ENCODE measurements at regions not wholly inside any gene's neighbourhood (a gene's known extent, or its start where the extent isn't known, plus 50 kb on each side); places are given as distances from the start of the nearest gene placed in this dataset.

DNA sequence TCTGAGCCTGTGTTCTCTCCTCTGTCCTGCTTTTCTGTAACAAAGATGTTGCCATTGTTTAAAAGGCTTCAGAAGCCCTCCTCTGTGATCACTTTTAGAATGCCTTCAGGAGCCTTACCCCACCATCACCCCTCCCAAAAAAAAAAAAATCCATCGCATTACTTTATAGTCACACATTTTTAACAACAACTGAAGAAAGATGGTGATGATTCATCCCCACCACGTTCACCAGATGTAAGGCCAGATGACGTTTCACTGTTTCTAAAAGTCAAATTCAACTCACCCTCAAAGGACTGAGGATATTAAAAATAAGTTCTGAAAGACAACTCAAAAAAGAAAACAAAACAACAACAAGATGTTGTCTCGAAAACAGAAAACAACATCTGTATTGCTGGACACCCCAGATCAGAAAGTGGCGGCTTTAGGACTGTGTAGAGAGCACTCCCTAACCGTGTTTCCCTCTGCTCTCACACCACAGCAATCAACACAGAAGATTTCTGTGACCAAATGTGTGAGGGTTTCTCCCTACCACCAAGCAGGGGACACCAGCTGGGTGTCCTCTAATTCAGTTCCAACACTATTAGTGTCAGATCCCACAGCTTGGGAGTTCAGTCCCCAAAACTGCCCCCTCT lies 61.9 kb upstream of the CREB1 start:
- Histone ChIP-seq H2AFZ (ENCODE audit: low read depth, low read length) (no peak overlapping the region), H3K4me3 (ENCODE audit: low read length) (no peak overlapping the region), H3K27me3 (ENCODE audit: insufficient read depth, low read length) (no peaks in the 10 kb centered on the region), H3K9me3 (ENCODE audit: low read length) (no peaks in the 10 kb centered on the region), H3K36me3 (ENCODE audit: insufficient read depth, low read length) (no peaks in the 10 kb centered on the region), H3K4me1 (ENCODE audit: insufficient read depth, low read length) (peaks cover 14% of the 10 kb centered on the region)

DNA sequence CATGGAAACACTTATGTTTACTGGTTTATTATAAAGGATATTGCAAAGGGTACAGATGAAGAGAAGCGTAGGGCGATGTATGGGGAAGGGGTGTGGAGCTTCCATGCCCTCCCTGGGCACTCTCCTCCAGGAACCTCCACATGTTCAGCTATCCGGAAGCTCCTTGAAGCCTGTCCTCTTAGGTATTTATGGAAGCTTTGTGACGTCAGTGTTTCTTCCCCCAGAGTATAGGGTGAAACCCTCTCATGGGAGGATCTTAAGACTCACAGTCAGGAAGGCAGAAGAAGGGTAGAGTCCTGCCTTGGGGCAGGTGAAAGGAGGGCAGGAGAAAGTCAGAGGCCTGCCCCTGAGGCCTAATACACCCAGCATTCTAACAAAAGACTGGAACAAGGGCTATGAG lies 61.3 kb upstream of the CREB1 start:
- Histone ChIP-seq H3K4me3 (ENCODE audit: low read length) (no peak overlapping the region), H3K9me3 (ENCODE audit: low read length) (no peaks in the 10 kb centered on the region), H3K36me3 (ENCODE audit: insufficient read depth, low read length) (no peaks in the 10 kb centered on the region), H3K27me3 (ENCODE audit: insufficient read depth, low read length) (no peaks in the 10 kb centered on the region), H3K4me1 (ENCODE audit: insufficient read depth, low read length) (peaks cover 19% of the 10 kb centered on the region), H2AFZ (ENCODE audit: low read depth, low read length) (no peak overlapping the region)

DNA sequence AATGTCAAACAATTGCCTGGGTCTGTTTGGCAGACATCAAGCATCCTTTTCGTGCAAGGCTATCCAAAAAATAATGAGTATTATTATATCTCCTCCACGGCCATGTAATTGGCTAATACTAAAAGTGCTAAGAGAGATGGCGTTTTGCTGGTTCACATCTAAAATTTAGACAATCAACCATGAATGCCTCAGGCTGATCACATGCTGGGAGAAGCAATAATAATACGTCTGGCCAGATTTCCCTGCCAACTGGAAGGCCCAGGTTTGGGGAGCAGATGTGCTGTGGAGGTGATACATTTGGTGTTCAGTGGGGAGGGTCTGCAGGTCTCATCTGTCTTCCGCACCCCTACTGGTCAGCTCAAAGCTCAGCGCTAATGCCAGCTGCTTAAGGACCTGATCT lies 60.3 kb upstream of the CREB1 start:
- peaks cover 23% of the 10 kb centered on the region for H3K4me1 ChIP-seq (ENCODE audit: insufficient read depth, low read length)
- H3K4me3 ChIP-seq (ENCODE audit: low read length) = no peak overlapping the region
- no peaks in the 10 kb centered on the region for H3K9me3 ChIP-seq (ENCODE audit: low read length)
- no peaks in the 10 kb centered on the region for H3K36me3 ChIP-seq (ENCODE audit: insufficient read depth, low read length)
- no peaks in the 10 kb centered on the region for H3K27me3 ChIP-seq (ENCODE audit: insufficient read depth, low read length)
- H2AFZ ChIP-seq (ENCODE audit: low read depth, low read length) = no peak overlapping the region

DNA sequence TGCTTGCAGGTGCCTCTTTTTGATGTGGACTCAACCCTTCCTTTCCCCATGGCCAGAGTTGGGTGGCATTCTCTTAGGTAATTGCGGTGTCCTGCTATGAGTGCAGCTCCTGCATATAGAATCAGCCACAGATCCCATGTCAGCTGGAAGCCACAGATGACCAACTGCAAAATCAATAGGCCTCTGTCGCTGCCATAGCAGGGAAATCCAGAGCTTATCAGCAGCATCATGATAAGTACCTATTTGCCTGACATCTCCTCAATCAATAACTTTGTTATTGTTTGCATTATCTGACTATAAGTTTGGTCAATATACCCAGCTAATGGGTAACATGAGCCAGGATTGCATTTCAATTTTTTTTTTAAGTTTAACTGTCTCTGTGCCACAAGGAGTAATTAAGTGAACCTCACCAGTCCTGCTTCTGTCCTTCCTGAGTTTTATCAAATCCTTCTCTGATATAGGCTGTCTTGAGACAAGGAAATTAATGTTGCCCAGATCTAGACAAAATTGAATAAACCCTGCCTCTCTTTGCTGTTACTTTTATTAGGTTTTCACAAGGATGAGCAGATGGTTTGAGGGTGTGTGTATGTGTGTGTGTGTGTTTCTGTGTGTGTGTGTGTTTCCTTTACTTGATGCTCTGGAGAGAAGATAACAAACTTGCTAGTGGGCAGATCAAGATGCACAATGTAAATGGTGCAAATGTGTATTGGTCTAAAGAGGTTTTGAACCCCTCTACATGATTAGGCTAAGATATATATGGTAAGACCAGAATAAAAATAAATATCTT lies 59.6 kb upstream of the CREB1 start:
- H3K4me3 ChIP-seq (ENCODE audit: low read length) = no peak overlapping the region
- H3K27me3 ChIP-seq (ENCODE audit: insufficient read depth, low read length) = no peaks in the 10 kb centered on the region
- no peaks in the 10 kb centered on the region for H3K36me3 ChIP-seq (ENCODE audit: insufficient read depth, low read length)
- no peaks in the 10 kb centered on the region for H3K9me3 ChIP-seq (ENCODE audit: low read length)
- peaks cover 23% of the 10 kb centered on the region for H3K4me1 ChIP-seq (ENCODE audit: insufficient read depth, low read length)
- H2AFZ ChIP-seq (ENCODE audit: low read depth, low read length) = no peak overlapping the region

DNA sequence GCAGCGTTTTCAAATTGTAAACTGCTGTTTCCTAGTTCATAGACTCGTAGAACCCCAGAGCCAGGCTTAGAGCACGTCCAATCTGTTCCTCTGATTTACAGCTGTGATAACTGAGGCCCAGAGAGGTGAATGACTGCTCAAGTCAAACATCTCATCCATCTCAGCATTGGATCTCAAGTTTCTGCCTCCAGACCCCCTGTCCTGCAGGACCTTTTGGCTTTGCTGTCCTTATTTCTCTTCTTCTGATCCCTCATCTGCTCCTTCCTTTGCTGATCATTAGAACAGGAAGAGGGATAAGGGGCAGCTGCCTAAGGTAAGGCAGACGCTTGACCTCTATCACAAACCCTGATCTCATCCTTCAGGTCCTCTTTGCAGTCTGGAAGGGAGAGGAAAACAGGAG lies 58.5 kb upstream of the CREB1 start:
- Histone ChIP-seq H3K4me1 (ENCODE audit: insufficient read depth, low read length) (peaks cover 23% of the 10 kb centered on the region), H3K9me3 (ENCODE audit: low read length) (no peaks in the 10 kb centered on the region), H3K27me3 (ENCODE audit: insufficient read depth, low read length) (no peaks in the 10 kb centered on the region), H3K36me3 (ENCODE audit: insufficient read depth, low read length) (no peaks in the 10 kb centered on the region), H3K4me3 (ENCODE audit: low read length) (no peak overlapping the region), H2AFZ (ENCODE audit: low read depth, low read length) (no peak overlapping the region)

DNA sequence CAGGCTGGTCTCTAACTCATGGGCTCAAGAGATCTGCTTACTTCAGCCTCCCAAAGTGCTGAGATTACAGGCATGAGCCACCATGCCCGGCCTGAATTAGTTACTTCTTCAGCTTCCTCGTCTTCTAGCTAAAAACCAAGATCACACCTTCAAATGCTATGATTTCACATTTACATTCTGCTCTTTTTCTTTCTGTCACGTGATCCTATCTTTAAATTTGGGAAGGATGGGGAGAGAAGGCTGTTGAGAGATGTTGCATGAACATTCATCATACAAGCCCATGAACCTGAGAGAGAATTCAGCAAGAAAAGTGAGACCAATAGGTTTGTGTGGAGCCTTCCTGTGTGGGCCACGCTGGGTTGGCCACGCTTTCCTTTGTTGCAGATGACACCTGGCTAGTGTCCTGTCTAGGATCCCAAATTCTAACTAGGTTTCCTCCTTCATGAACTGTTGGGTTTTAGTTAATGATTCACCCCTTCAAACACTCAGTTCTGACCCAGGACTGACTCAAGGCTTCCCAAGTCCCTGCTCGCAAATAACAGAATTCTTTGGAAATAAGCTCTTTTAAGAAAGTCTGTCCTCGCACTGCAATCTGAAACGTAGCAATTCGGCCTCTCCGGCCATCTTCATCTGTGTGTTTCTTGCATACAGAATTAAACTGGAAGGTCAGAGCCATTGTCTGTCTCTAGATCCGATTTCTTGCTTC lies 57.3 kb upstream of the CREB1 start:
- Histone ChIP-seq H2AFZ (ENCODE audit: low read depth, low read length) (peak overlapping the region; percentile 2), H3K4me1 (ENCODE audit: insufficient read depth, low read length) (peaks cover 23% of the 10 kb centered on the region), H3K36me3 (ENCODE audit: insufficient read depth, low read length) (no peaks in the 10 kb centered on the region), H3K4me3 (ENCODE audit: low read length) (peak overlapping the region; percentile 13), H3K27me3 (ENCODE audit: insufficient read depth, low read length) (no peaks in the 10 kb centered on the region), H3K9me3 (ENCODE audit: low read length) (no peaks in the 10 kb centered on the region)

DNA sequence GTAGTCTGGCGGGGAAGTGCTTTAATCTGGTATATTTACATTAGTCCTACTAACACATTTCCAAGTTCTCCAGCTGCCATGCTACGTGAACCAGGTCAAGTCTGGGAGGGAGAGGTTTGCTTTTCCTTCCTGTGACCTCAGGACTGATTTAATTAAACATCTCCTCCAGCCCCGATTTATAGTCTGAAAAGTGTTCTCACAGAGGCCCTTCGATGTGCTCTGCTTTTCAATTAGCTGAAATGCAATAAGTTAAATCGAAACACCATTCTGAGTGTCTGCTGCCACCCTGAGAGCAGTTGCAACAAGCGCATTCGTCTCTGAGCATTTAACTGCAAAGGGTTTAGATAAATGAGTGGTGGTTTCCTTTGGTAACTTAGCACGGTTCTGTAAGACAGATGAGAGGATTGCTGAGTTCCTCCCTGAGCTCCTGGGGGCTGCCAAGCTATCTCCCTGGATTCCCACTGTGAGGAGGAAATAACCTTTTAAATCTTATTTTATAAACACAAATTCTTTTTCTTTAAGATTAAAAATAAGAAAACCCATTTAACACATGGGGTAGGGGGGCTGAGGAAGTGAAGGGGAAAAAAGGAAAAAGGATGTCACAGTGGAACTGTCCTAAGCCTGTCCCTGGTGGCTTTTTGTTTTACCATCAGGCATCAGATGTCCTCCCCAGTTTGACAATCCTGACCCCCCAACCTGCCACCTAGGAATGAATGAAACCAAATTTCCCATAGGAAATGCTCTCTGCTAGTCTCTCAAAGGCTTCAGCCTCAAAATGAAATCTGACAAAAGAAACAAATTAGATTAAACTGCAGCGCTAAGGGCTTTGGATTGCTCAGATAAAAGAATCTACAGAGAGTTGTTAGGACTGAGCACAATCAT lies 56.5 kb upstream of the CREB1 start:
- Histone ChIP-seq H3K27me3 (ENCODE audit: insufficient read depth, low read length) (no peaks in the 10 kb centered on the region), H3K4me1 (ENCODE audit: insufficient read depth, low read length) (peaks cover 23% of the 10 kb centered on the region), H3K36me3 (ENCODE audit: insufficient read depth, low read length) (no peaks in the 10 kb centered on the region), H3K4me3 (ENCODE audit: low read length) (peak overlapping the region; percentile 13), H2AFZ (ENCODE audit: low read depth, low read length) (peak overlapping the region; percentile 2), H3K9me3 (ENCODE audit: low read length) (no peaks in the 10 kb centered on the region)

DNA sequence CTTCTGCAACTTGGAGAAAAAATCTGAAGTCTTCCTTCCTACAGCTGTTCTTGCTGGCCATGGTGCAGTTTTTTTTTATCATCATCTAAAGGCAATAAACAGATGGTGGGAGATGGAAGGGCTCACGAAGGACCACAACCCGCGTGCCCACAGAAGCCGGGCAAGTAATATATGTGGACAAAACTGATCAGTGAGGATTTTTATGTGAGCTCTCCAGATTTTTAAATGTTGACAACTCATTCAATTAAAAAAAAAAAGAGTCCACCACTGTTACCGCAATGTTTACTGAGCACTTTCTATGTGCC lies 55.9 kb upstream of the CREB1 start:
- no peaks in the 10 kb centered on the region for H3K36me3 ChIP-seq (ENCODE audit: insufficient read depth, low read length)
- peaks cover 23% of the 10 kb centered on the region for H3K4me1 ChIP-seq (ENCODE audit: insufficient read depth, low read length)
- H3K27me3 ChIP-seq (ENCODE audit: insufficient read depth, low read length) = no peaks in the 10 kb centered on the region
- no peaks in the 10 kb centered on the region for H3K9me3 ChIP-seq (ENCODE audit: low read length)
- no peak overlapping the region for H2AFZ ChIP-seq (ENCODE audit: low read depth, low read length)
- no peak overlapping the region for H3K4me3 ChIP-seq (ENCODE audit: low read length)

DNA sequence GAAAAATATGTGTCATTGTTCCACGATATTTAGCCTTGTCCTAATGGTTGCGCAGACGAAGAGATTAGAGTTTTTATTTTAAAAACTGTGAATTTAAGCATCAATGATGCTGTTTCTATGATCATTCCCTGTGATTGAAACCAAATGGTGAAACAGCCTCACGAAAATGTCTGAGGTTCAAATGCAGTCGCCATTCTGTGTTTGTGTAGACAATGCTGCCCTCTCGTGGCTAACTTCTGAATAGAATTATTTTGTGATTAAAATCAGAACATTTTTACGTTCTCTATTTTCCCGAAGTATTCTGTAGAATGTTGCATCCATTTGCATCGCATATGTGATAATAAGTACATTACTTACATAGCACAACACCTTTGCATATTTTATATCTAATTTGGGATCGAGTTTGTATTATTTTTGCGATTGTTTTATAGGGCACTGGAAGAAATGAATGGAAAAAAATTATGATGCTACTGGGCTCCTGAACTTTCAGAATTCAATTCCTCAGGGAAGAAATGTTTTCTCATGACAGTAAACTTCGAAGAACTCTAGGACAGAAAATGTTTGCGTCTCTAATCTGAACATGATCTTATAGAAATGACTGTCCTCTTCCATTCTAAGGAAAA lies 54.8 kb upstream of the CREB1 start:
- Histone ChIP-seq H3K4me1 (ENCODE audit: insufficient read depth, low read length) (peaks cover 19% of the 10 kb centered on the region), H3K4me3 (ENCODE audit: low read length) (no peak overlapping the region), H3K9me3 (ENCODE audit: low read length) (no peaks in the 10 kb centered on the region), H2AFZ (ENCODE audit: low read depth, low read length) (no peak overlapping the region), H3K36me3 (ENCODE audit: insufficient read depth, low read length) (no peaks in the 10 kb centered on the region), H3K27me3 (ENCODE audit: insufficient read depth, low read length) (no peaks in the 10 kb centered on the region)

DNA sequence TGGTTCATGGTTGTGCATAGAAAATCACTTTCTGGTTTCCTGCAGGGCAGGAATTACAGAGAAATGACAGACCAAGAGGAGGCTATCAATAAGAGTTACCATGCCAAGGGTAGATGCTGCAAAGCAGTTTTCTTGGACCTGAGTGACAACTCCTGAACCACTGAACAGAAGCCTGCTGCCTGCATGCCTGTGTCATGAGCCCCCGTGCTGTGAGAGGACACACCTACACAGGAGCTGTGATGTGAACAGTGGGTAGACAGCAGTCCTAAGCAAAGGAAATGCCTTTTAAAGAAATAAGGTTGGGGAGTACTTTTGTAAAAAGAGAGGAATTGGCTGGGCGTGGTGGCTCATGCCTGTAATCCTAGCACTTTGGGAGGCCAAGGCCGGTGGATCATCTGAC lies 54.2 kb upstream of the CREB1 start:
- H3K4me3 ChIP-seq (ENCODE audit: low read length) = no peak overlapping the region
- no peak overlapping the region for H2AFZ ChIP-seq (ENCODE audit: low read depth, low read length)
- peaks cover 17% of the 10 kb centered on the region for H3K4me1 ChIP-seq (ENCODE audit: insufficient read depth, low read length)
- no peaks in the 10 kb centered on the region for H3K27me3 ChIP-seq (ENCODE audit: insufficient read depth, low read length)
- H3K9me3 ChIP-seq (ENCODE audit: low read length) = no peaks in the 10 kb centered on the region
- no peaks in the 10 kb centered on the region for H3K36me3 ChIP-seq (ENCODE audit: insufficient read depth, low read length)

DNA sequence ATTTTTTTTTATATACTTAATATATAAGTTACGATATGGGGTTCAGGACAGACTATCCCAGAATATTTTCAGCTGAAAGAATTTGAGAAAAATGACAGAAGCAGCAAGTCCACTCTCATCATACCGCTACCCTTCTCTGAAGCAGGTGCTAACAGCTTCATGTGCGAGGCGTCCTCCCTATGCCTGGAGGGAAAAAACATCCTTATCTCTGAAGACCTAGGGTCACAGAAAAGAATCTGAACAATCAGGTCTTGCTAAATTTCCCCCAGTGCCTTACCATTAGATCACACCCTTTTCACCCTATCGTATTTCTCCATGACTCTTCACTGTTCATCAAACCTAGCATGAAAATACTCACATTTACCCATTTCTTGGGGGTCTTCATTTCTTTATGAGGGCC lies 51.9 kb upstream of the CREB1 start:
- H3K36me3 ChIP-seq (ENCODE audit: insufficient read depth, low read length) = no peaks in the 10 kb centered on the region
- H3K4me1 ChIP-seq (ENCODE audit: insufficient read depth, low read length) = peaks cover 8% of the 10 kb centered on the region
- no peak overlapping the region for H3K4me3 ChIP-seq (ENCODE audit: low read length)
- H3K27me3 ChIP-seq (ENCODE audit: insufficient read depth, low read length) = no peaks in the 10 kb centered on the region
- no peak overlapping the region for H2AFZ ChIP-seq (ENCODE audit: low read depth, low read length)
- no peaks in the 10 kb centered on the region for H3K9me3 ChIP-seq (ENCODE audit: low read length)

DNA sequence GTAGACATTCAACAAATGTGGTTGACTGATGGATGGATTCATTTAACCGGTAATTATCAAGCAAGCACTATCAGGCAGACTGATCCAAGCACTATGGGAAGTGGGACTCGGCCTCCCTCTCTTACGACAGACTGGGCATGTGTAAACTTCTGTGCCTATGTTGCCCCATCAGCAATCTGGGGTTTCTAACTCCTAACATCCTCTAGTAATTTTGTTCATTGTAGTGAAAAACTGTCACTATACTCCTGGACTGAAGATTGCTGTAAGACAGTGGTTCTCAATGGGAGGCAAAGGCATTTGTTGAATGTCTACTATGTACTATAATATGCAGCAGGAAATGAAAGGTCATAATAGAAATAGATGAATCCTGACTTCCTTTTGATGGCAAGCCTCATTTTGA lies 51.2 kb upstream of the CREB1 start:
- H3K4me3 ChIP-seq (ENCODE audit: low read length) = no peak overlapping the region
- no peak overlapping the region for H2AFZ ChIP-seq (ENCODE audit: low read depth, low read length)
- H3K27me3 ChIP-seq (ENCODE audit: insufficient read depth, low read length) = no peaks in the 10 kb centered on the region

More for the DNA sequence above, 51.2 kb upstream of the CREB1 start:
- H3K9me3 ChIP-seq (ENCODE audit: low read length) = no peaks in the 10 kb centered on the region
- H3K4me1 ChIP-seq (ENCODE audit: insufficient read depth, low read length) = peaks cover 4% of the 10 kb centered on the region
- no peaks in the 10 kb centered on the region for H3K36me3 ChIP-seq (ENCODE audit: insufficient read depth, low read length)

Data from neuron (in vitro differentiated cells).